ENCODE measurements at regions not wholly inside any gene's neighbourhood (a gene's known extent, or its start where the extent isn't known, plus 50 kb on each side); places are given as distances from the start of the nearest gene placed in this dataset.
"Not testable (repeated sequence)": the region's sequence is repeated elsewhere in the genome, so short reads cannot be mapped to it uniquely, and the experiment has no call there.

- no peak for DNase-seq (ENCODE audit: low read depth)
These were observed 160.4 kb downstream of the UACA start for GRCh38 chr15:70602834-70603560.

GRCh38 chr15:70602281-70602680 lies 161.1 kb downstream of the UACA start:
- no peak for DNase-seq (ENCODE audit: low read depth)

GRCh38 chr15:70597945-70598344 lies 165.4 kb downstream of the UACA start:
- DNase-seq (ENCODE audit: low read depth), result no peak

GRCh38 chr15:70597056-70597603 lies 166.2 kb downstream of the UACA start:
- peak; percentile 87 for DNase-seq (ENCODE audit: low read depth)

DNA sequence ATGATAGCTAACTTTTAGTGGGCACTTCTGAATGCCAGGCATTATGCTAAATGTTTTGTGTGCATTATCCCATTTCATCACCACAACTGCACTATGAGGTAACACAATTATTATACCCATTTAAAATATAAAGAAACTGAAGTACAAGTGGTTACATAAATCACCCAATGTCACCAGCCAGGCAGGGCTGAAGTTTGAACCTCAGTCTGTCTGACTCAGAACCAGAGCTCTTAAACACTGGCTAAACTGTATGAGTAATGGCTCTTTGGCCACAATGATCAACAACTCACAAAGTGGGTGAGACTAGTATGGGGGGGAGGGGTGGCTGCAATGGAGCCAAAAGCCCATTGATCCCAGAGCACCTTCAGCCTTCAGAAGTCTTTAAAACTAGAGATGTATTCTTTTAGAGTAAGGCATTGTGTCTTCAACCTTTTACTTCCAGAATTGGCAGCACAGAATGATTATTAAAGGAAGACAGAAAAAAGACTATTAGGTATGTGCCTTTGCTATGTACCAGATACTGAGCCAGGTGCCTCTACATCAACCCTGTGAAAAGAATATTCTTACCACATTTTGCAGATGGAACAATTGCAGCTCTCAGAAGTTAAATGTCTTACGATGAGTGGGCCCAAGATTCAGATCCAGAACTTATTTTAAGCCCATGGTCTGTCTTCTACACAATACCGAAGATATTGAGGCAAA lies 166.9 kb downstream of the UACA start:
- peak; percentile 94 for DNase-seq (ENCODE audit: low read depth)

- DNase-seq (ENCODE audit: low read depth), result no peak
These were observed 169.6 kb downstream of the UACA start for GRCh38 chr15:70593795-70594194.

GRCh38 chr15:70589728-70590127 lies 173.6 kb downstream of the UACA start:
- no peak for DNase-seq (ENCODE audit: low read depth)

GRCh38 chr15:70589221-70589620 lies 174.1 kb downstream of the UACA start:
- peak; percentile 34 for DNase-seq (ENCODE audit: low read depth)

GRCh38 chr15:70588613-70589012 lies 174.7 kb downstream of the UACA start:
- no peak for DNase-seq (ENCODE audit: low read depth)

DNA sequence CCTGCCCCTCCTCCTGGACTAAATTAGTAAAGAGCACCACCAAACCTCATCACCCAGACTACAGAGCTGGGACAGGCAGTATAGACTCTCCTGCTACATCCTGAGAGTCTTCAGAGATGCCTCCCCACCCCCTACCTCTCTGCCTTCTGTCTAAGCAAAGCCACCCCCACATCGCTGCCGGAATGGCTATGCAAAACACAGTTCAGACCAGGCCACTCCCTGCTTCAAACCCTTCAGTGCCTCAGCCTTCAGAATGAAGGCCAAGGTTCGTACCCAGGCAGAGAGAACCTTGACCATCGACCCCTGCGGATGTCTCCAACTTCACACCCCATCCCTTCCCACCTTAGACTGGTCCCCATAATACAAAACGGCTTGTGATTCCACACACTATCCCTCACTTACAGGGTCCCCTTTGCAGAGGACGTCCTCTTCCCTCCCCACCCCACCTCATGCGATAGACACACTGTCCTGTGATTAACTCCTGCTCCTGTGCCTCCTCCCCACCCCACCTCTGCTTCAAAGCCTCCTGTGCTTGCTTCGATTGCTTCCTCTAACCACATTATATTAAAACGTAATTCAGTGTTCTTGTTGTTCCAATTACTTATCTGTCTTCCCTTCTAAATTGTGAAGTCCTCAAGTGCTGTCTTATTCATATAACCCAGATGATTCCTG lies 175.3 kb downstream of the UACA start:
- no peak for DNase-seq (ENCODE audit: low read depth)

DNA sequence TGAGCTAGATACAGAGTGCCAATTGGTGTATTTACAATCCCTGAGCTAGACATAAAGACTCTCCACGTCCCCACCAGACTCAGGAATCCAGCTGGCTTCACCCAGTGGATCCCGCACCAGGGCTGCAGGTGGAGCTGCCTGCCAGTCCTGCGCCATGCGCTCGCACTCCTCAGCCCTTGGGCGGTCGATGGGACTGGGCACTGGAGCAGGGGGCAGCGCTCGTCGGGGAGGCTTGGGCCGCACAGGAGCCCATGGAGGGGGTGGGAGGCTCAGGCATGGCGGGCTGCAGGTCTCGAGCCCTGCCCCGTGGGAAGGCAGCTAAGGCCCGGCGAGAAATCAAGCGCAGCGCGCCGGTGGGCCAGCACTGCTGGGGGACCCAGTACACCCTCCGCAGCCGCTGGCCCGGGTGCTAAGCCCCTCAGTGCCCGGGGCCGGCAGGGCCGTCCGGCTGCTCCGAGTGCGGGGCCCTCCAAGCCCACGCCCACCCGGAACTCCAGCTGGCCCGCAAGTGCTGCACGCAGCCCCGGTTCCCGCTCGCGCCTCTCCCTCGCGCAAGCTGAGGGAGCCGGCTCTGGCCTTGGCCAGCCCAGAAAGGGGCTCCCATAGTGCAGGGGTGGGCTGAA lies 176.2 kb downstream of the UACA start:
- DNase-seq (ENCODE audit: low read depth), result not testable (repeated sequence)

- DNase-seq (ENCODE audit: low read depth), result no peak
These were observed 177.1 kb downstream of the UACA start for GRCh38 chr15:70586241-70586640.

DNA sequence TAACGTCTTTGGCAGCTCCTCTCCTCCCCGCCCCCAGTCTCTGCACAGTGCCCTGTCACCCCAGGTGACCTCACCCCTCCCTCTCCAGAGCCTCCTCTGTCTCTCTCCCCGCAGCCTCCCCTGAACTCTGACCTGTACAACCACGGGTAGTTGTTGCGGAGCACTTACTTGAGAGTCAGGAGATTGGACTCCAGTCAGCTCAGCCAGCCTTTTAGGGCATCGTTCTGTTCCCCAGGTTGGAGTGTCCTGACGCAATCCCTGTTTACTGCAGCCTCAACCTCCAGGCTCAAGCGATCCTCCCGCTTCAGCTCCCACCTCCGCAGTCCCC lies 177.7 kb downstream of the UACA start:
- no peak for DNase-seq (ENCODE audit: low read depth)

GRCh38 chr15:70584838-70585706 lies 178.3 kb downstream of the UACA start:
- no peak for DNase-seq (ENCODE audit: low read depth)

- DNase-seq (ENCODE audit: low read depth), result no peak
These were observed 178.9 kb downstream of the UACA start for GRCh38 chr15:70584441-70584837.

GRCh38 chr15:70583006-70583405 lies 180.4 kb downstream of the UACA start:
- no peak for DNase-seq (ENCODE audit: low read depth)

GRCh38 chr15:70582143-70582945 lies 181.0 kb downstream of the UACA start:
- no peak for DNase-seq (ENCODE audit: low read depth)

DNA sequence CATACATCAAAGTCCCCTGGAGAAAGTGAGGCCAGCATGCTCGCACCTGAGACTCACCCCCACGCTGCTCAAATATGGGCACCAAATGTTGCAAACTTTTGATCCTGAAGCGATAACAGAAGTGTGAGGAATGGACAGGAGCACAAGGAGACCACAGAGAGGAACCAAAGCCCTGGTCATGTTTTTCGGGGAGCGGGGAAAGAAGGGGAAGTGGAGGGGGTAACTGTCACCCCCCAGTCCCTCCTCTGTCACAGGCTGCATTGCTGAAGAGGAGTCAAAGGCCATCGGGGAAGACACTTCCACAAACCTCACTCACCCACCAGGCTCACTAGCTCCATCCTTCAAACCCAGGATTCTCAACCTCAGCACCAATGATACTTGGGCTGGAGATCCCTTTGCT lies 182.4 kb downstream of the UACA start:
- no peak for DNase-seq (ENCODE audit: low read depth)

GRCh38 chr15:70580286-70580685 lies 183.1 kb downstream of the UACA start:
- no peak for DNase-seq (ENCODE audit: low read depth)

GRCh38 chr15:70579766-70580165 lies 183.6 kb downstream of the UACA start:
- DNase-seq (ENCODE audit: low read depth), result no peak

- DNase-seq (ENCODE audit: low read depth), result no peak
These were observed 185.2 kb downstream of the UACA start for GRCh38 chr15:70578196-70578595.
